ENCODE measurements at regions not wholly inside any gene's neighbourhood (a gene's known extent, or its start where the extent isn't known, plus 50 kb on each side); places are given as distances from the start of the nearest gene placed in this dataset.
"Not testable (repeated sequence)": the region's sequence is repeated elsewhere in the genome, so short reads cannot be mapped to it uniquely, and the experiment has no call there.

- no peak for ATAC-seq
- H3K4me3 ChIP-seq: no peak overlapping the region
- DNase-seq: no peak
- H3K36me3 ChIP-seq (ENCODE audit: low read depth): no peaks in the 10 kb centered on the region
- no peaks in the 10 kb centered on the region for H3K4me1 ChIP-seq (ENCODE audit: low read depth)
- no peaks in the 10 kb centered on the region for H3K9me3 ChIP-seq
- TF ChIP-seq, protein P1, sequence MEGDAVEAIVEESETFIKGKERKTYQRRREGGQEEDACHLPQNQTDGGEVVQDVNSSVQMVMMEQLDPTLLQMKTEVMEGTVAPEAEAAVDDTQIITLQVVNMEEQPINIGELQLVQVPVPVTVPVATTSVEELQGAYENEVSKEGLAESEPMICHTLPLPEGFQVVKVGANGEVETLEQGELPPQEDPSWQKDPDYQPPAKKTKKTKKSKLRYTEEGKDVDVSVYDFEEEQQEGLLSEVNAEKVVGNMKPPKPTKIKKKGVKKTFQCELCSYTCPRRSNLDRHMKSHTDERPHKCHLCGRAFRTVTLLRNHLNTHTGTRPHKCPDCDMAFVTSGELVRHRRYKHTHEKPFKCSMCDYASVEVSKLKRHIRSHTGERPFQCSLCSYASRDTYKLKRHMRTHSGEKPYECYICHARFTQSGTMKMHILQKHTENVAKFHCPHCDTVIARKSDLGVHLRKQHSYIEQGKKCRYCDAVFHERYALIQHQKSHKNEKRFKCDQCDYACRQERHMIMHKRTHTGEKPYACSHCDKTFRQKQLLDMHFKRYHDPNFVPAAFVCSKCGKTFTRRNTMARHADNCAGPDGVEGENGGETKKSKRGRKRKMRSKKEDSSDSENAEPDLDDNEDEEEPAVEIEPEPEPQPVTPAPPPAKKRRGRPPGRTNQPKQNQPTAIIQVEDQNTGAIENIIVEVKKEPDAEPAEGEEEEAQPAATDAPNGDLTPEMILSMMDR (IDR thresholded peaks at IDR 0.05): no peak
- intact Hi-C loops (cut with DNase I, micrococcal nuclease): no loop called here
Observed at GRCh38 chr2:209125291-209125690, 298.6 kb upstream of the MAP2 start.

DNA sequence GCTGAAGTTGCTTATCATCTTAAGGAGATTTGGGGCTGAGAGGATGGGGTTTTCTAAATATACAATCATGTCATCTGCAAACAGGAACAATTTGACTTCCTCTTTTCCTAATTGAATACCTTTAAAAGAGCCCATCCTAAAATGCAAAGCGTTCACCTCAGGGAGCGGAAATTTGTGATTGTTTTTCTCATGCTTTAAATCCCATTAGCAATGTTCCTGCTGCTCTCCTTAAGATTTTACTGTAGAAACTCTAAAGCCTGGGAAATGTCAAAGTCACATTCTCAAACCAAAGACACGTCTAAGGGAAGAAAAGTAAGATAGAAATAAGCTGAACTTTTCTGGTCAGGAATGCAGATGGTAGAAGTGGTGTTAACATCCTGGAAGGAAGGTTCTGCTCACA is 285.8 kb upstream of the MAP2 start:
- ATAC-seq (no peak), DNase-seq (no peak)
- no peaks in the 10 kb centered on the region for H3K36me3 ChIP-seq (ENCODE audit: low read depth)
- intact Hi-C loops (cut with DNase I, micrococcal nuclease): no loop called here
- TF ChIP-seq, protein P1 (IDR thresholded peaks at IDR 0.05): no peak
- no peak overlapping the region for H3K4me3 ChIP-seq
- H3K9me3 ChIP-seq: no peaks in the 10 kb centered on the region
- no peaks in the 10 kb centered on the region for H3K4me1 ChIP-seq (ENCODE audit: low read depth)

DNA sequence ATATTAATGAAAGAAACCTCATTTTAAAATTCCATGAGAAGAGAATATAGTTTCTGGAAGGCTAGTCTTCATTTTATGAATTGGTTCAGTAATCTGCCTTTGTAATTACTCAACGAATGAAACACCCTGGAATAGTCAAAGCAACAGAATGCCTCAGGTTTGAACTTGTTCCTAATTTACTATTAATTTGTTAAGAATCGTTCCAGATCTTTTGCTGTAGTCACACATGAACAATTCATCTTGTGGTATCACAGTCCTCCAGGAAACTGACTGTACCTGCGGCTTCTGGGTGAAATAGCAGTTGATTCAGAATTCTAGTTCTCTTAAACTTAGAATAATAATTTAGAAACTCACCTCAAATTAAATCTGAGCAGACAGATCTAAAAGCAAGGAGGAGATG is 282.7 kb upstream of the MAP2 start:
- Histone ChIP-seq H3K4me3 (no peak overlapping the region), H3K36me3 (ENCODE audit: low read depth) (no peaks in the 10 kb centered on the region), H3K4me1 (ENCODE audit: low read depth) (no peaks in the 10 kb centered on the region), H3K9me3 (no peaks in the 10 kb centered on the region)
- DNase-seq: no peak
- intact Hi-C loops (cut with DNase I, micrococcal nuclease): no loop called here
- no peak for ATAC-seq
- TF ChIP-seq, protein P1 (IDR thresholded peaks at IDR 0.05): no peak

DNA sequence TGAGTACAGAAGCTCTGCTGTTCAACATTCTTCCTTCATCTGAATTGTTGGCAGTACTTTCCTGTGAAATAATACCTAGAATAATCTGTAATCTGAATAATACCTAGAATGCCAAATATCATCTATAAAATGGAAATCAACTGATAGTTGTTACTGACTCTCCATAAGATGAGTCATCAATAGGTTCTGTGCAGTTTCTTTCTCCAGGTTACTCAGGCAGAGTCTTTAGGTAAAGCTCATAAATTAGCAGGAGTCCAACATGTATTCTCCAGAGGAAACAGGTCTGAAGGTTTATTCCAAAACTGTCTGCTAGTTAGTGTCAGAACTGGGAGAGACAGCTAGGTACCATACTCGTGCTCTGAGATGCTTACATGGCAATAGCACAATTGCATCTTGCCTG is 282.0 kb upstream of the MAP2 start:
- no peak for DNase-seq
- intact Hi-C loops (cut with DNase I, micrococcal nuclease): no loop called here
- H3K9me3 ChIP-seq: no peaks in the 10 kb centered on the region
- no peaks in the 10 kb centered on the region for H3K4me1 ChIP-seq (ENCODE audit: low read depth)
- H3K36me3 ChIP-seq (ENCODE audit: low read depth): no peaks in the 10 kb centered on the region
- ATAC-seq: no peak
- H3K4me3 ChIP-seq: no peak overlapping the region
- TF ChIP-seq, protein P1 (IDR thresholded peaks at IDR 0.05): no peak

GRCh38 chr2:209145220-209145691 is 278.6 kb upstream of the MAP2 start:
- H3K4me3 ChIP-seq; H3K36me3 ChIP-seq (ENCODE audit: low read depth); H3K4me1 ChIP-seq (ENCODE audit: low read depth); ATAC-seq; intact Hi-C loops (cut with DNase I, micrococcal nuclease); H3K9me3 ChIP-seq; DNase-seq: not testable (repeated sequence)

DNA sequence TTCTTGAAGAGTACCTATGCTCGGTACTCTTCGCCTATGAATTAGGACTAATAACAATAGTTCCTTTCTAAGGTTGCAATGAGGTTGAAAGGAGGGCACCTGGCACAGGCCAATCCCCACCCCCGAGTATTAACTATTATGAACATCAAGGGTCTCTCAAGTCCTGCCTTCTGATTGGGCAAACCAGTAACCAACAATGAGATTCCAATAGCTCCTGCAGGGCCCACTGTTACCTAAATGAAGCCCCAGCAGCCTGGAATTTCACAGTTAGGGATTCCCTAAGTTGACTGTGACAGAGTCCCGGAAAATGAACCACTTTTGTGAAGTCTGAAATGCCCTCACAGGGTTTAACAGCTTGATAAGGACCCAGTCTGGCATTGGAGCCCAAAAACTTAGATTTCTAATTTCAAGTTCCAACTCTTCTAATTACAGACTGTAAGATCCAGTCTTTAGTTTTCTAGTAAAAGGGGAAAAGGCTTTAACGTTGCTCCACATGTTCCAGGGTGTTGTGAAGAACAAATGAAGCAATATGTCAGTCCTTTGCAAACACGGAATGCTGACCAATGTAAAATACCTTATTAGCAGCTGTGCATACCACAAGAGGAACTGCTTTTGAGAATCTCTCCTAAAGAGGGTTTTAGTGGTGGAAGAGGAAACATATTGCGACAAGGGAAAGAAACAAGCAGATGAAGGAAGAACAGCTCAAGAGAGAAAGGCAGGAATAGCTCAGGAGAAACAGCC is 277.7 kb upstream of the MAP2 start:
- Histone ChIP-seq H3K9me3 (no peaks in the 10 kb centered on the region), H3K4me3 (no peak overlapping the region), H3K36me3 (ENCODE audit: low read depth) (no peaks in the 10 kb centered on the region), H3K4me1 (ENCODE audit: low read depth) (no peaks in the 10 kb centered on the region)
- ATAC-seq (peak; percentile 33), DNase-seq (no peak)
- TF ChIP-seq, protein P1 (IDR thresholded peaks at IDR 0.05): no peak
- intact Hi-C loops (cut with DNase I, micrococcal nuclease): no loop called here
